AG09319 (cell line): ENCODE measurements at regions not wholly inside any gene's neighbourhood (a gene's known extent, or its start where the extent isn't known, plus 50 kb on each side); places are given as distances from the start of the nearest gene placed in this dataset.

Source experiments
- DNase-seq: peaks from one replicate; pipeline ENCODE4 v3.0.0-alpha.2; 2010; ENCODE audit warnings: low read depth; ENCODE audit errors: extremely low read depth
- CTCF ChIP-seq: IDR thresholded peaks from 2 replicates; pipeline ENCODE4 v1.5.1; 2011; ENCODE audit warnings: low read depth, mild to moderate bottlenecking, inconsistent platforms, low read length, moderate library complexity

GRCh38 chr17:53092072-53092471 is 730.7 kb upstream of the KIF2B start:
- no peak for TF ChIP-seq CTCF

GRCh38 chr17:53090770-53091169 is 732.0 kb upstream of the KIF2B start:
- no peak for DNase-seq
- no peak for TF ChIP-seq CTCF

More at GRCh38 chr17:53092072-53092471, 730.7 kb upstream of the KIF2B start:
- no peak for DNase-seq

- TF ChIP-seq CTCF: no peak
- DNase-seq: no peak
Measured at GRCh38 chr17:53088481-53088880, 734.2 kb upstream of the KIF2B start.

GRCh38 chr17:53061446-53061845 is 761.3 kb upstream of the KIF2B start:
- TF ChIP-seq CTCF: no peak
- no peak for DNase-seq

GRCh38 chr17:53058031-53058430 is 764.7 kb upstream of the KIF2B start:
- DNase-seq: no peak
- TF ChIP-seq CTCF: no peak

- no peak for DNase-seq
Measured at GRCh38 chr17:53046781-53047180, 775.9 kb upstream of the KIF2B start.

GRCh38 chr17:53039981-53040380 is 782.7 kb upstream of the KIF2B start:
- DNase-seq: no peak
- TF ChIP-seq CTCF: no peak

More at GRCh38 chr17:53046781-53047180, 775.9 kb upstream of the KIF2B start:
- TF ChIP-seq CTCF: no peak
